ENCODE measurements at regions not wholly inside any gene's neighbourhood (a gene's known extent, or its start where the extent isn't known, plus 50 kb on each side); places are given as distances from the start of the nearest gene placed in this dataset.

DNA sequence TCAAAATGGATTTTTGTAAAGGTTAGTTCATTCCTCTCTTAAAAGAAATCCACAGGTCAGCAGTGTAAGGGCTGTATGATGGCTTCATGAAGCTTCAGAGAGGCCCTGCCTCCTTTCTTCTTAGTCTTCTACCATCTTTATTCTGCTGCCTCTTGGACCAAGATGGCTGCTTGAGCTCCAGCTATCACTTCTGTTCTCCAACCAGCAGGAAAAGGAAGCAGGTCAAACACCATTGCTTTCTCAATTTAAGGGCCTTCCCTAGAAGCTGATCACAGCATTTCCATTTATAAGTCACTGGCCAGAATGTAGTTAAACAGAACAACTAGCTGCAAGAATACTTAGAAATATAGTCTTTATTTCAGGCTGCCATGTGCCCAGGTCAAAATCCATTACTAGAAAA lies 336.8 kb upstream of the KLF3 start:
- ChIA-PET CTCF (no interaction called here), RAD21 (ENCODE audit: low non-redundant PET in 1 of 2, low total read pairs in 2 of 2, uncharacterized antibody in 2 of 2, unreplicated experiment in 2 of 2) (no interaction called here)
- H3K79me2 ChIP-seq (ENCODE audit: insufficient read depth, low read length): no peaks in the 10 kb centered on the region

GRCh38 chr4:38328989-38329729 lies 334.8 kb upstream of the KLF3 start:
- DNase-seq (ENCODE audit: low read depth, low spot score) (no peak), ATAC-seq (no peak)
- no peak overlapping the region for H3K4me3 ChIP-seq (replicated peaks in 1 of 2; ENCODE audit: low read depth in 1 of 2, low read length in 2 of 2)
- ChIA-PET CTCF (interaction anchor here (0.7 kb wide), 1 partner anchor 10 kb away, joined by 3 read pairs; no protein-coding TSS in a partner anchor), POLR2A (no interaction called here), RAD21 (ENCODE audit: low non-redundant PET in 1 of 2, low total read pairs in 2 of 2, uncharacterized antibody in 2 of 2, unreplicated experiment in 2 of 2) (no interaction called here)
- H3K27me3 ChIP-seq (ENCODE audit: insufficient read depth, low read length): no peaks in the 10 kb centered on the region
- peaks cover 0 to 10% of the 10 kb centered on the region in 2 experiments; a peak in 3 of 4 replicates for H3K4me1 ChIP-seq (ENCODE audit: control insufficient read depth in 1 of 2, insufficient read depth in 2 of 2, low read length in 2 of 2)
- no peak overlapping the region for H2AFZ ChIP-seq (ENCODE audit: low read depth, low read length, poor library complexity, severe bottlenecking)
- TF ChIP-seq EGR1 (IDR thresholded peaks at IDR 0.05; ENCODE audit: low read depth) (no peak), SRF (IDR thresholded peaks at IDR 0.05; ENCODE audit: low read depth) (no peak), ZFX (IDR thresholded peaks at IDR 0.05) (no peak), EZH2 (IDR thresholded peaks at IDR 0.05) (no peak), CTCF (IDR thresholded peaks at IDR 0.05 in 2 of 3, conservative IDR thresholded peaks at IDR 0.05 in 1 of 3; ENCODE audit: borderline replicate concordance in 1 of 3, insufficient read depth in 1 of 3, low read depth in 2 of 3, low read length in 2 of 3) (no peak), SP1 (IDR thresholded peaks at IDR 0.05; ENCODE audit: low read depth) (no peak), JUND (IDR thresholded peaks at IDR 0.05) (no peak), RAD21 (IDR thresholded peaks at IDR 0.05; ENCODE audit: low read depth) (no peak)
- TF ChIP-seq, protein P1, sequence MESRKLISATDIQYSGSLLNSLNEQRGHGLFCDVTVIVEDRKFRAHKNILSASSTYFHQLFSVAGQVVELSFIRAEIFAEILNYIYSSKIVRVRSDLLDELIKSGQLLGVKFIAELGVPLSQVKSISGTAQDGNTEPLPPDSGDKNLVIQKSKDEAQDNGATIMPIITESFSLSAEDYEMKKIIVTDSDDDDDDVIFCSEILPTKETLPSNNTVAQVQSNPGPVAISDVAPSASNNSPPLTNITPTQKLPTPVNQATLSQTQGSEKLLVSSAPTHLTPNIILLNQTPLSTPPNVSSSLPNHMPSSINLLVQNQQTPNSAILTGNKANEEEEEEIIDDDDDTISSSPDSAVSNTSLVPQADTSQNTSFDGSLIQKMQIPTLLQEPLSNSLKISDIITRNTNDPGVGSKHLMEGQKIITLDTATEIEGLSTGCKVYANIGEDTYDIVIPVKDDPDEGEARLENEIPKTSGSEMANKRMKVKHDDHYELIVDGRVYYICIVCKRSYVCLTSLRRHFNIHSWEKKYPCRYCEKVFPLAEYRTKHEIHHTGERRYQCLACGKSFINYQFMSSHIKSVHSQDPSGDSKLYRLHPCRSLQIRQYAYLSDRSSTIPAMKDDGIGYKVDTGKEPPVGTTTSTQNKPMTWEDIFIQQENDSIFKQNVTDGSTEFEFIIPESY (IDR thresholded peaks at IDR 0.05; ENCODE audit: extremely low read depth, insufficient replicate concordance, low read length): no peak
- H3K9me2 ChIP-seq (ENCODE audit: insufficient read depth): no peaks in the 10 kb centered on the region
- intact Hi-C loops (cut with micrococcal nuclease): no loop called here
- H3K36me3 ChIP-seq (ENCODE audit: control insufficient read depth in 1 of 2, insufficient read depth in 2 of 2, low read length in 2 of 2): no peaks in the 10 kb centered on the region
- no peak overlapping the region for H3K27ac ChIP-seq (ENCODE audit: low read depth, low read length)
- H3K79me2 ChIP-seq (ENCODE audit: insufficient read depth, low read length): no peaks in the 10 kb centered on the region
- H3K9me3 ChIP-seq (ENCODE audit: control insufficient read depth in 1 of 2, insufficient read depth in 1 of 2, low read depth in 1 of 2, low read length in 2 of 2): no peaks in the 10 kb centered on the region
- H3K9ac ChIP-seq (ENCODE audit: low read length): no peak overlapping the region
- BruUV-seq (replicated peaks): no TSS peak
- H3K4me2 ChIP-seq (ENCODE audit: low read length): no peak overlapping the region
- no peaks in the 10 kb centered on the region for H4K20me1 ChIP-seq (ENCODE audit: insufficient read depth)

More for the DNA sequence above, 336.8 kb upstream of the KLF3 start:
- POLR2A ChIA-PET: no interaction called here
- no peak overlapping the region for H2AFZ ChIP-seq (ENCODE audit: low read depth, low read length, poor library complexity, severe bottlenecking)
- intact Hi-C loops (cut with micrococcal nuclease): no loop called here
- peaks cover 0 to 21% of the 10 kb centered on the region in 2 experiments; a peak in 3 of 4 replicates for H3K4me1 ChIP-seq (ENCODE audit: control insufficient read depth in 1 of 2, insufficient read depth in 2 of 2, low read length in 2 of 2)
- DNase-seq (ENCODE audit: low read depth, low spot score) (no peak), ATAC-seq (no peak)
- no peaks in the 10 kb centered on the region for H3K9me2 ChIP-seq (ENCODE audit: insufficient read depth)
- BruUV-seq (replicated peaks): no TSS peak
- no peaks in the 10 kb centered on the region for H3K27me3 ChIP-seq (ENCODE audit: insufficient read depth, low read length)
- no peak overlapping the region for H3K9ac ChIP-seq (ENCODE audit: low read length)
- no peak overlapping the region for H3K4me3 ChIP-seq (replicated peaks in 1 of 2; ENCODE audit: low read depth in 1 of 2, low read length in 2 of 2)
- no peak overlapping the region for H3K27ac ChIP-seq (ENCODE audit: low read depth, low read length)
- H4K20me1 ChIP-seq (ENCODE audit: insufficient read depth): no peaks in the 10 kb centered on the region
- no peaks in the 10 kb centered on the region for H3K36me3 ChIP-seq (ENCODE audit: control insufficient read depth in 1 of 2, insufficient read depth in 2 of 2, low read length in 2 of 2)
- TF ChIP-seq POLR2AphosphoS5 (IDR thresholded peaks at IDR 0.05; ENCODE audit: low read depth, low read length) (no peak), MAX (IDR thresholded peaks at IDR 0.05) (no peak), SP1 (IDR thresholded peaks at IDR 0.05; ENCODE audit: low read depth) (no peak), POLR2A (IDR thresholded peaks at IDR 0.05; ENCODE audit: borderline replicate concordance, extremely low read depth, insufficient read depth, insufficient read length) (no peak)
- TF ChIP-seq, protein P1 (IDR thresholded peaks at IDR 0.05; ENCODE audit: extremely low read depth, insufficient replicate concordance, low read length): no peak
- no peak overlapping the region for H3K4me2 ChIP-seq (ENCODE audit: low read length)
- H3K9me3 ChIP-seq (ENCODE audit: control insufficient read depth in 1 of 2, insufficient read depth in 1 of 2, low read depth in 1 of 2, low read length in 2 of 2): no peaks in the 10 kb centered on the region
